ENCODE measurements at regions not wholly inside any gene's neighbourhood (a gene's known extent, or its start where the extent isn't known, plus 50 kb on each side); places are given as distances from the start of the nearest gene placed in this dataset.
A peak's percentile ranks its signal among the peaks of the same experiment; 100 is the strongest.

DNA sequence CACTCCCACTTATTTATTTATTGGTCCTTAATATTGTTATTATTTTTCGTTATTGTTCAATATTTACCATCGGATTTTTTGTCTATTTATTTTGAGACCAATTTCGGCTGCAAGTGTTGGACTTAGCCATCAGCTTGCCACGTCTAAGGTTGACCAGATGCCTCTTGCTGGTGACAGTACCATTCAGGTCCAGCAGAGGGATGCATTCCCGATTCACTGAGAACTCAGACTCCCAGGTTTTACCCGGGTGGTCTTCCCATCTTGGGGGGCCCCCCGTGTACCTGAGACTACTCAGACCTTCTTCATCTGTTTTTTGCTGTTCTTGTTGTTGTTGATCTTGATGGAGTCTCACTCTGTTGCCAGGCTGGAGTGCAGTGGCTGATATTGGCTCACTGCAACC is 1435.2 kb downstream of the UQCRFS1 start:
- DNase-seq, result no peak

- DNase-seq, result no peak
Observed at GRCh38 chr19:27777242-27777641, 1435.7 kb downstream of the UQCRFS1 start.

- no peak for DNase-seq
Observed at GRCh38 chr19:27776524-27776923, 1436.4 kb downstream of the UQCRFS1 start.

DNA sequence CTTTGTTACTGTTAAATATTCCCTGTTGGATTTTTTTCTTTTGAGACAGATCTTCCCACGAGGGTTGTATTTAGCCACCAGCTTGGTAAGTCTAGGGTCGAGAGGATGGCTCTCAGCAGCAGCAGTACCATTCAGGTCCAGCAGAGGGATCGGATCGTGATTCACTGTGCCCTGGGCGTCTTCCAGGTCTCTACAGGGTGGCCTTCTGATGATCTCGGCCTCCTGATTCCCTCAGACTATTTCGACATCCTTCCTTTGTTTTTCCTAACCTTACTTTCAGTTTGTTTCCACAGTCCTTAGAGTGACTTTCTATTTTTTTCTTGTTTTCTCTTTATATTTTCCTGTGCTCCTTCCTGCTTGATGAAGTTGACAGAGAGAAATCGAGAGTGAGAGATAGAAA is 1436.9 kb downstream of the UQCRFS1 start:
- no peak for DNase-seq

GRCh38 chr19:27775395-27775794 is 1437.6 kb downstream of the UQCRFS1 start:
- DNase-seq, result no peak

DNA sequence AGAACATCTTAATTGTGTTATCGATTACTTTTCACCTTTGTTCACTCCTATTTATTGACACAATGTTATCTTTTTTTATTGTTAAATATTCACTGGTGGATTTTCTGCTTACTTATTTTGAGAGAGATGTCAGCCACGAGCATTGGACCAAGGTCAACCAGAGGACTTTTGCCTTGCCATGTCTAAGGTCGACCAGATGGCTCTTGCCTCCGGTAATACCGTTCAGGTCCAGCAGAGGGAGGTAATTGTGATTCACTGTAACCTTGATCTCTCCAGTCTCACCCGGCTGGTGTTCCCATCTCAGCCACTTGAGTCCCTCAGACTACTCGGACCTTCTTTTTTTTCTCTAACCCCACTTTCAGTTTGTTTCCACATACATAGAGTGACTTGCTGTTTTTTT is 1438.1 kb downstream of the UQCRFS1 start:
- peak; percentile 28 for DNase-seq

- no peak for DNase-seq
Observed at GRCh38 chr19:27774337-27774736, 1438.6 kb downstream of the UQCRFS1 start.

DNA sequence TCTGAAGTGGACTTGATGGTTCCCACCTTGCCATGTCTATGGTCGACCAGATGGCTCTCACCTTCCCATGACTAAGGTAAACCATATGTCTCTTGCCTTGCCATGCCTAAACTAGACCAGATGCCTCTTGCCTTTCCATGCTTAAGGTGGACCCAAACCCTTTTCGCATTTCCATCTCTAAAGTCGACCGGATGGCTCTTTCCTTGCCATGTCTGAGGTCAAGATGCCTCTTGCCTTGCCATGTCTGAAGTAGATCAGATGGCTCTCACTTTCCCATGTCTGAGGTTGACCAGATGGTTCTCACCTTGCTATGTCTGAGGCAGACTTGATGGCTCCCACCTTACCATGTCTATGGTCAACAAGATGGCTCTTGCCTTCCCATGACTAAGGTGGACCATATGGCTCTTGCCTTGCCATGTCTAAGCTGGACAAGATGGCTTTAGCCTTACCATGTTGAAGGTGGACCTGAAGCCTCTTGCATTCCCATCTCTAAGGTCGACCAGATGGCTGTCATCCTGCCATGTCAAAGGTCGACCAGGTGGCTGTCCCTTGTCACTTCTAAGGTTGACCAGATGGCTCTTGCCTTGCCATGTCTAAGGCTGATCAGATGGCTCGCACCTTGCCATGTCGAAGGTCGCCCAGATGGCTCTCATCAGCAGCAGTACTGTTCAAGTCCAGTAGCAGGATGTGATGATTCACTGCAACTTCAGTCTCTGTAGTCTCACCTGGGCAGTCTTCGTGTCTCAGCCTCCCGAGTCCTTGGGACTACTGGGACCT is 1439.4 kb downstream of the UQCRFS1 start:
- no peak for DNase-seq

DNA sequence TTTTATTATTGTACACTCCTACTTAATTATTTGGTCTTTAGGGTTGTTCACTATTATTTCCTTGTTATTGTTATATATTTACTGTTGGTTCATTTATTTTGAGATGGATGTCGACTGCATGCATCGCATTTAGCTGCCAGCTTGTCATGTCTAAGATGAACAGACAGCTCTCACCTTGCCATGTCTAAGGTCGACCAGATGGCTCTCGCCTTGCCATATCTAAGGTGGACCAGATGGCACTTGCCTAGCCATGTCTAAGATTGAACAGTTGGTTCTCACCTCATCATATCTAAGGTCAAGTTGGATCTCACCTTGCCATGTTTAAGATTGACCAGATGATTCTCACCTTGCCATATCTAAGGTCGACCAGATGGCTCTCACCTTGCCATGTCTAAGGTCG is 1440.9 kb downstream of the UQCRFS1 start:
- no peak for DNase-seq

- no peak for DNase-seq
Observed at GRCh38 chr19:27770095-27770494, 1442.9 kb downstream of the UQCRFS1 start.

DNA sequence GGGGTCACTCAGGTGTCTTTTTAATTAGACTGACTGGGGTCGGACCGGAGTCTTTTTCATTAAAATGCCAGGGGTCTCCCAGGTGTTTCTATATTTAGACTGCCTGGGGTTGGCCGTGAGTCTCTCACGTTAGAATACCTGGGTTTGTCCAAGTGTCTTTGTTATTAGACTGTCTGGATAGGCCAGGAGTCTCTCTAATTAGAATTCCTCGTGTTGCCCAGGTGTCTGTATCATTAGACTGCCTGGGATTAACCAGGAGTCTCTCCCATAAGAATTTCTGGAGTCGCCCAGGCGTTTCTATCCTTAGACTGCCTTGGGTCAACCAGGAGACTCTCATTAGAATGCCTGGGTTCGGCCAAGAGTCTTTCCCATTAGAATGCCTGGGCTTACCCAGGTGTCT is 1445.7 kb downstream of the UQCRFS1 start:
- no peak for DNase-seq

GRCh38 chr19:27765912-27766725 is 1446.8 kb downstream of the UQCRFS1 start:
- no peak for DNase-seq

DNA sequence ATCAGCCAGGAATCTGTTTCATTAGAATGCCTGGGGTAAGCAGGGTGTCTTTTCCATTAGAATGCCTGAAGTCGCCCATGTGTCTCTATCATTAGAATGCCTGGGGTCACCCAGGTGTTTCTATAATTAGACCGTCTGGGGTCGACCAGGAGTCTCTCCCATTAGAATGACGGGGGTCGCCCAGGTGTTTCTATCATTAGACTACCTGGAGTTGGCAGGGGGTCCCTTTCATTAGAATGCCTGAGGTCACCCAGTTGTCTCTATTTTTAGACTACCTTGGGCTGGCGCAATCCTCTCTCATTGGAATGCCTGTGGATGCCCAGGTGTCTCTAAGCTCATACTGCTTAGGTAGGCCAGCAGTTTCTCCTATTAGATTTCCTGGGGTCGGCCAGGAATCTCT is 1447.6 kb downstream of the UQCRFS1 start:
- DNase-seq, result no peak

- DNase-seq, result no peak
Observed at GRCh38 chr19:27764186-27764804, 1448.7 kb downstream of the UQCRFS1 start.

- no peak for DNase-seq
Observed at GRCh38 chr19:27762933-27763332, 1450.0 kb downstream of the UQCRFS1 start.

DNA sequence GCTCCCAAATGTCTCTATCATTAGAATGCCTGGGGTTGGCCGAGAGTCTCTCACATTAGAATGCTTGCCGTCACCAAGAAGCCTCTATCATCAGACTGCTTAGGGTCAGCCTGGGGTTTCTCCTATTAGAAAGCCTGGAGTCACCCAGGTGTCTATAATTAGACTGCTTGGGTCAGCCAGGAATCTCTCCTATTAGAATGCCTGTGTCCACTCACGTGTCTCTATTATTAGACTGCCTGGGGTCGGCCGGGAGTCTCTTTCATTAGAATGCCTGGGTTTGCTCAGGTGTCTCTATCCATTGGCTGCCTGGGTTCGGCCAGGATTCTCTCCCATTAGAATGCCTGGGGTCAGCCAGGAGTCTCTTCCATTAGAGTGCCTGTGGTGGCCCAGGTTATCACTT is 1453.1 kb downstream of the UQCRFS1 start:
- no peak for DNase-seq

GRCh38 chr19:27758626-27759505 is 1454.1 kb downstream of the UQCRFS1 start:
- no peak for DNase-seq

- DNase-seq, result no peak
Observed at GRCh38 chr19:27754700-27755099, 1458.3 kb downstream of the UQCRFS1 start.

- no peak for DNase-seq
Observed at GRCh38 chr19:27753622-27754021, 1459.3 kb downstream of the UQCRFS1 start.

- DNase-seq, result no peak
Observed at GRCh38 chr19:27752530-27753184, 1460.3 kb downstream of the UQCRFS1 start.

DNA sequence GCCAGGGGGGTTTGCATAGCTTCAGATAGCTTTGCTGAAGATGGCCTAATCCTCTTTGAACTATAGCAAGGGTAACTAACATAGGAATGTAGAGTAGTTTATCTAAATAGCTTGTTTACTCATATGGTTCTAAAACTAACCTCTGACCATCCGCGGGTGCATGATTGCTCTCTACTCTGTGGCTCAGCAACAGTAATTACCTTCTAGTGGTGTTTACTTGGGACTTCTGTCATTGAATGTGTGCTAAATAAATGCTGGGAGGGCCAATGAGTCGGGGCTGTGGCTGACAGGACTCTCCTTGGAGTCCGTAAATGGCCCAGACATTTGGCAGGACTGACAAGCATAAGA is 1461.9 kb downstream of the UQCRFS1 start:
- no peak for DNase-seq

DNA sequence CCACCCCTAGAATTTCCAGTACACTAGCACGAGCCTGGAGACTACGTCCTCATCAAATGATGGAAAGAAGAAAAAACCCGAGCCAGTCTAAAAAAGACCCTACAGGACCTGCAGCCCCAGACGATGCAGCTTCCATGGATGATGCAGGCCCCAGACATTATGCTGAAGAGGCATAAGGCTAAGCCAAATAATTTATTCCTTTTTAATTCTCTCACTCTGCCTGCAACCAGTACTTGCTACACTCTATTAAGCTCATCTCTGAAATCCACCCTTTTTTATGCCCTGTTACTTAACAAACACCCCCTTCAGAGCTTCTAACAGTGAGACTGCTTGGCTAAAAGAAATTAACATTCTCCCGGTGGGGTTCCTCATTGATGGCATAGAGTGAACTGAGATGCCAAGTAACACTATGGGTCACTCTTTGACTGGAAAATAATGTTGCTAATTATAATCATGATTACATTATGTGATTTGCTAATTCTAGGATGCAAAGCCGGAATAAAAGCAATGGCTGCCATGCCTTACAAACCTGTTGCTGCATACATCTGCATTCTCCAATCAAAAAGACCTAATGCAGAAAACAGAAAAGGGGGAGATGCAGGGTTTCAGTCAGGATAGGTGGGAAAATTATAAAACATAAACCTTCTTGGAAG is 1462.4 kb downstream of the UQCRFS1 start:
- DNase-seq, result no peak

Data from activated CD4-positive, alpha-beta T cell treated with anti-CD3 and anti-CD28 coated beads, Interleukin-10, Interleukin-2, amounts not matched to agents 100 ng/mL and 50 ng/mL, durations not matched to agents 16 hours and 8 hours (primary cell).